Prostate gland (tissue), 2 donors: ENCODE measurements at regions not wholly inside any gene's neighbourhood (a gene's known extent, or its start where the extent isn't known, plus 50 kb on each side); places are given as distances from the start of the nearest gene placed in this dataset.

Source experiments
- POLR2A ChIP-seq: fragments of 450-650 bp; IDR thresholded peaks from one replicate; pipeline ENCODE4 v1.6.1; 2016; ENCODE audit warnings: antibody characterized with exemption, mild to moderate bottlenecking
- POLR2AphosphoS5 ChIP-seq: sonication (generic); formaldehyde crosslinking; IDR thresholded peaks from one replicate; pipeline ENCODE4 v1.6.1; 2017; ENCODE audit warnings: antibody characterized with exemption
- TF ChIP-seq, protein P1 (sequence below), 4 experiments: fragments of 200-600 bp in 2 of 4; fragments of 450-650 bp in 2 of 4; sonication (generic) in 2 of 4; IDR thresholded peaks; 1 replicate in 3 of 4; 2 replicates in 1 of 4; pipeline ENCODE4 v1.5.1; 2016 to 2019; ENCODE audit warnings: antibody characterized with exemption in 4 of 4, mild to moderate bottlenecking in 2 of 4, moderate library complexity in 2 of 4

DNA sequence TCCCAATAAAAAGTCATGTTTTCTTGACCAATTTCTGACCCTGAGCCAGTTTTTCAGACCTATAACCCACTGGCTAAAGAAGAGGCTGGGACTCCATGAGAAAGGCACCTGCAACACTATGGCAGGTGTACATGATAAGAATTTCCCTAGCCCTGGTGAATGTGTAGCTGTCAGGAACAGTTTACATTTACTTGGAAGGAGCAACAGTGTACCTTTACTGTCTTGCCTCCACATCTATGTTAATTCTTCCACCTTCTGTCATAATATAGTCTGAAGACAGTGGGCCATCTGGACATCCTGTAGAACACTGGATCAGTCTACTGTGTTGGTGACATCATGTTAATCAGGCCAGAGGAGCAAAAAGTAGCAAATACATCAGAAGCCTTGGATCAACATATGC lies 72.1 kb upstream of the CD82 start:
- TF ChIP-seq, protein P1, sequence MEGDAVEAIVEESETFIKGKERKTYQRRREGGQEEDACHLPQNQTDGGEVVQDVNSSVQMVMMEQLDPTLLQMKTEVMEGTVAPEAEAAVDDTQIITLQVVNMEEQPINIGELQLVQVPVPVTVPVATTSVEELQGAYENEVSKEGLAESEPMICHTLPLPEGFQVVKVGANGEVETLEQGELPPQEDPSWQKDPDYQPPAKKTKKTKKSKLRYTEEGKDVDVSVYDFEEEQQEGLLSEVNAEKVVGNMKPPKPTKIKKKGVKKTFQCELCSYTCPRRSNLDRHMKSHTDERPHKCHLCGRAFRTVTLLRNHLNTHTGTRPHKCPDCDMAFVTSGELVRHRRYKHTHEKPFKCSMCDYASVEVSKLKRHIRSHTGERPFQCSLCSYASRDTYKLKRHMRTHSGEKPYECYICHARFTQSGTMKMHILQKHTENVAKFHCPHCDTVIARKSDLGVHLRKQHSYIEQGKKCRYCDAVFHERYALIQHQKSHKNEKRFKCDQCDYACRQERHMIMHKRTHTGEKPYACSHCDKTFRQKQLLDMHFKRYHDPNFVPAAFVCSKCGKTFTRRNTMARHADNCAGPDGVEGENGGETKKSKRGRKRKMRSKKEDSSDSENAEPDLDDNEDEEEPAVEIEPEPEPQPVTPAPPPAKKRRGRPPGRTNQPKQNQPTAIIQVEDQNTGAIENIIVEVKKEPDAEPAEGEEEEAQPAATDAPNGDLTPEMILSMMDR (IDR thresholded peaks at IDR 0.05) = no peak
- no peak for TF ChIP-seq POLR2AphosphoS5
- no peak for TF ChIP-seq POLR2A
